ENCODE measurements at regions not wholly inside any gene's neighbourhood (a gene's known extent, or its start where the extent isn't known, plus 50 kb on each side); places are given as distances from the start of the nearest gene placed in this dataset.
"Not testable (repeated sequence)": the region's sequence is repeated elsewhere in the genome, so short reads cannot be mapped to it uniquely, and the experiment has no call there.

- no peak for DNase-seq (ENCODE audit: low read depth)
Measured at GRCh38 chr5:130955041-130955440, 210.0 kb downstream of the HINT1 start.

- DNase-seq (ENCODE audit: low read depth), result no peak
Measured at GRCh38 chr5:130954336-130954735, 210.7 kb downstream of the HINT1 start.

- DNase-seq (ENCODE audit: low read depth), result no peak
Measured at GRCh38 chr5:130939059-130939458, 226.0 kb downstream of the HINT1 start.

DNA sequence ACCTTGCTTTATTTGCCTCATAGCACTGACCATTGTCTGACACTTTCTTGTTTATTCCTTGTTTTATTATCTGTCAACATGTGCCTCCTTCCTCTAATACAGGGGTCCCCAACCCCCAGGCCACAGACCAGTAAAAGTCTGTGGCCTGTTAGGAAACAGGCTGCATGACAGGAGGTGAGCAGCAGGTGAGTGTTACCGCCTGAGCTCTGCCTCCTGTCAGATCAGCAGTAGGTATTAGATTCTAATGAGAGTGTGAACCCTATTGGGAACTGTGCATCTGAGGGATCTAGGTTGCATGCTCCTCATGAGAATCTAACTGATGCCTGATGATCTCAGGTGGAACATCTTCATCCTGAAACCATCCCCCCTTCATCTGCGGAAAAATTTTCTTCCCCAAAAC, 228.0 kb downstream of the HINT1 start:
- DNase-seq (ENCODE audit: low read depth), result no peak

DNA sequence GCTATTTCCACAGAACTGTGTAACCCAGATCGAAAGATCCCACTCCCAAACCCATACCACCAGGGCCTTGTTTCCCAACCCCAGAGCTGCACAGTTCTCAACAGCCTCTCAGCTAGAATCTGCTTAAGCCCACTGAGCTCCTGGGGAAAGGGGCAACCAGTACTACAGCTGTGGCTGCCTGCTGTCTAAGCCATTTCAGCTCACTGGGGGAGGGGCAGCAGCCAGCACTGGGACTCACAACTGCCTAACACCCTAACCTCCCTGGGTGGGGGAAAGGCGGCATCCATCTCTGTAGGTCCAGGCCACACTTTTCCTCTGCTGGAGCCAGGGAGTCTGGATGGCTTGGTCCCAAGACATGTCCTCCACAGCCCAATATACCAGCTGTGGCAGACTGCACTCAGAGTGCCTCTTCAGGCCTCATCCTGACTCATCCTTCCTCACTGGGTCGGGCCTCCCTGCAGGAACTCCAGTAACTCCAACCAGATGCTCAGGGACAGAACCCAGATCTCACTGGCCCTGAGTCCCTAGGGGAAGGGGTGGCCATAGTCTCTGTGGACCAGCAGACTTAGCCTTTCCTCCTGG, 241.4 kb downstream of the HINT1 start:
- no peak for DNase-seq (ENCODE audit: low read depth)

DNA sequence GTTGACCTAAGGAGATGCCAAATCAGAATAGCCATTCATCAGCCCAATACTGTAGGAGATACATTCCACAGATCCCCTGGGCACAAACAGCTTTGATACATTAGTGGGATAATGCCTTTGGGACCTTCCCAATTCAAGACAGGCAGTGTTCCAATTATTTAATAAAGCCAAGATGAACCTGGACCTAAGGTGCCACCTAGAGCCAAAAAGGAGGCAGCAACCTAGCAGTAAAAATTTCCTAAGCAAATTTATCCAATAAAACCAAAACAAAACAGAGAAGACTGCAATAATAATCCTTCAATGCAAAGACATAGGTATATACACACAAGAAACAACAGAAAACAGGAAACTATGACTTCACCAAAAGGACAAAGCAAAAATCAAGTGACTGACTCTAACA, 253.0 kb downstream of the HINT1 start:
- DNase-seq (ENCODE audit: low read depth), result no peak

GRCh38 chr5:130908186-130908585, 256.9 kb downstream of the HINT1 start:
- no peak for DNase-seq (ENCODE audit: low read depth)

GRCh38 chr5:130897537-130898195, 267.4 kb downstream of the HINT1 start:
- not testable (repeated sequence) for DNase-seq (ENCODE audit: low read depth)

DNA sequence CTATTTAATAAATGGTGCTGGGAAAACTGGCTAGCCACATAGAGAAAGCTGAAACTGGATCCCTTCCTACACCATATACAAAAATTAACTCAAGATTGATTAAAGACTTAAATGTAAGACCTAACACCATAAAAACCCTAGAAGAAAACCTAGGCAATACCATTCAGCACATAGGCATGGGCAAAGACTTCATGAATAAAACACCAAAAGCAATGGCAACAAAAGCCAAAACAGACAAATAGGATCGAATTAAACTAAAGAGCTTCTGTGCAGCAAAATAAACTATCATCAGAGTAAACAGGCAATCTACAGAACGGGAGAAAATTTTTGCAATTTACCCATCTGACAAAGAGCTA, 267.9 kb downstream of the HINT1 start:
- DNase-seq (ENCODE audit: low read depth), result not testable (repeated sequence)

DNA sequence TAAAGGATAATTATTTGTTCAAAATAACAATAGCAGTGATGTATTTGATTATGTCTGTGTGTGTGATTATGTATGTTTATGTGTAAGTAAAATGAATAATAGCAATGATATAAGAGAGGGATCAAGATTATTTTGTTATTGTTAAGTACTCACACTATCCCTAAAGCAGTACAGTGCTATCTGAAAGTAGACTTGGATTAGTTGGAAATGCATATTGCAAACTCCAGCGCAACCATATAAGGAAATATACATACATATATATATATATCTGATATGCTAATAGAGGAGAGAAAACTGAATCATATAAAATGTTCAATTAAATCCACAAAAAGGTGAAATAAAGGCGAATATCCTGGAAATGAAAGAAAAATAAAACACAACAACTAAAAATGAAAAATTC, 268.4 kb downstream of the HINT1 start:
- DNase-seq (ENCODE audit: low read depth), result no peak

DNA sequence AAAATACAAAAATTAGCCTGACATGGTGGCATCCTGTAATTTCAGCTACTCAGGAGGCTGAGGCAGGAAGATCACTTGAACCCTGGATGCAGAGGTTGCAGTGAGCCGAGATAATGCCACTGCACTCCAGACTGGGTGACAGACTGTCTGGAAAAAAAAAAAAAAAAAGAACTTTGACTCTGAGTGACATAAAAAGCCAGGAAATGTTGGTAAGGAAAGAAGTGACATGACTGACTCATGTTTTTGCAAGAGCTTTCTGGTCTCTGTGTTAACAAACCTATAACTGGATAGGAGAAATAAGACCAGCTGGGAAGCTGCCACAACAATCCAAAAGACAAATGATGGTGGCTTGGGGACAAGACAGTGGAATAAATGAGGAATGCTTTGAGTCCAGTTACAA, 272.1 kb downstream of the HINT1 start:
- no peak for DNase-seq (ENCODE audit: low read depth)

GRCh38 chr5:130890610-130891009, 274.4 kb downstream of the HINT1 start:
- DNase-seq (ENCODE audit: low read depth), result no peak

DNA sequence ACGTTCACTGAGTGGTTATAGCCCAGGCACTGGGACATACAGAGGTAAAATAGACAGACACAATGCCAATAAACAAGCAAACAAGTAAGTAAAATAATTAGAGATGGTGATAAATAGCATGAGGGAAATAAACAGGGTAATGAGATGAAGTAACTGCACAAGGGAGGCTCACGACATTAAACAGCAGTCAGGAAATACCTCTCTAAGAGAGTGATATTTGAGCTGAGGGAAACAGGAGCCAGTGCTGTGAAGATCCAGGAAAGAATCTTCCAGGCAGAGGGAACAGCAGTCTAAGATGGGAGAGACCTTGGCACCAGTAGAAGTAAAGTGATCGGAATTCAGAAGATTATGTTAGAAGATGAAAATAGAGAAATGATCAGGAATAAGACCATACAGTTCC, 279.4 kb downstream of the HINT1 start:
- DNase-seq (ENCODE audit: low read depth), result no peak

- no peak for DNase-seq (ENCODE audit: low read depth)
Measured at GRCh38 chr5:130885027-130885426, 280.0 kb downstream of the HINT1 start.

GRCh38 chr5:130884023-130884422, 281.0 kb downstream of the HINT1 start:
- no peak for DNase-seq (ENCODE audit: low read depth)

DNA sequence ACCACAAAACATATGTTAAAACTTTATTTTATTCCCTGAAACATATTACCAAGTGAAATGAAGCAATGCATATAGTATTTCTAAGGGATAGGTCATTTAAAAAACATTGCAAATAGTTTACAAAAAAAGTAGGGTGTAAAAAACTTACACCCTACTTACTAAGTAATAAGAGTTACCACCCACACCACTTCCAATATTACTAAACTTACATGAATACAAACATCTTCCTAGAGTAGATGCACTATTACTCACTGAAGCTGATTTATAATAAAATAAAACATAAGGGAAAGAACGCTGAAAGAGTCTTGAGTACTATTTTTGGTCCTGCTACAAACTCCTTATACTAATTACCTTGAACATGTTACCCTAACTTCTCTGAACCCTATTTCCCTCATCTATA, 289.4 kb downstream of the HINT1 start:
- DNase-seq (ENCODE audit: low read depth), result no peak

DNA sequence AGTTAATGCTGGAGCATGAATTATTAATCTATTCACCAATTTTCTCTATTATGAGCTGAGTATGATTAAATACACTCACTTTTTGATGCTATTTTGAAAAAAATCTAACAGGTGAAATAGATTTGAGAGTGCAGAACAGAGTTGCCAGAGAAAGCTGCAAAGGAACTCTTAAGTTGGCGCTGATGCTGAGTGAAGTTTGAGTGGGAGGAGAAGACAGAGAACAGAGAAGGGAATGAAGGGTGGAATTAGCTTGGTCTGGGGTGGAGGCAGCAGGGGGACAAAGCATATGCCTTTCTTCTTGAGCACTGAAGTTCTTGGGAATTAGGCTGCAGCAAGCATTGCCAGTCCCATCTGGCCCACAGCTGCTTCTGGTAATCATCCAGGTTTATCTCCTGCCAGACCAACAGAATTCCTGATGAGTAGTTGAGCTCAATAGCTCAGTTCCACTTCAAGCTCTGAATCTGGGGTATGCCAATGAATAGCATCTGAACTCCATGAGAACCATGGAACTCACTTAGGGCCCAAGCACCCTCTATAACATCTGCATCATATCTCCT, 290.1 kb downstream of the HINT1 start:
- DNase-seq (ENCODE audit: low read depth), result no peak

- no peak for DNase-seq (ENCODE audit: low read depth)
Measured at GRCh38 chr5:130871346-130872086, 293.5 kb downstream of the HINT1 start.

DNA sequence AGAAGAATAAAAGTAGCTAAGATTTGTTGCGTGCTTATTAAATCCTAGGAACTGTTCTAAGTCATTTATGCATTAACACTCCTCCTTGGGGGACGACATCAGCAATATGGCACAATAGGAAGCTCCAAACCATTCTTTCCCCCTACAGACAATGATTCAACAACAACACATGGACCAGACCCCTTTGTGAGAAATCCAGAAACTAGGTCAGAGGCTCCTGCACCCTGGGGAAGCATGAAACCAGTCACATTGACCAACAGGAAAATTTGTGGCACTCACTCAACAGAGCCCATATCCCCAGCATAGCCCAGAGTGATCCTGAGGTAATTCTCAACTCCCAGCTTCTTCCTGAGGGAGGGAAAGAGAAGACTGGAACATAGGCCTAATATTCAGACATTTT, 294.4 kb downstream of the HINT1 start:
- DNase-seq (ENCODE audit: low read depth), result no peak

DNA sequence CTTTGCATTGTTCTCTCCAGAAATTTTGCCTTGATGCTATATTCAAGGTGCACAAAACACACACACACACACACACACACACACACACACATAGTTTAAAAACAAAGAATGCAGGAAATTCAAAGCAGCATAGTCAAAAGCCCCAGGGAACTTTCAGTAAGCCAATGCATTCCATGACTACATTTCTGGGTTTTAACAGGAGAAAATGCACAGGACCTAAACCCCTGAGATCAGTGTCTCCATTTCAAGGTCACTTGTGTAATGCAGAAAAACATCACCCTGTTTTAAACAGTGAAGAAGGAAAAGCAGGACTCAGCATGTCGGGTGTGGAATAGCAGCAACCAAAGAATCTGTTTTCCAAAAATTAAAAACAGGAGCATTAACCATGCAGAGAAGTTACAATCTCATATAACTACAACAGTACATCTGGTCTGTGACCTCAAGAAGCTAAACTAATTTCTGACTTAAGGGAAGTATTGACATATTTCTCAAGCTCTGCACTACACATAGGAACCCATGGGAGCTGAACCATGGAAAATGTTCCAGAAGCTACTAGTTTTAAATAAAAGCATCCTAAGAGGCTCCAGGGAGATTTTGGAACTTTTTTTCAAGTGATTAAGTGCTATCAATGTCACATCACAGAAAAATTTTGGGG, 296.7 kb downstream of the HINT1 start:
- no peak for DNase-seq (ENCODE audit: low read depth)

- no peak for DNase-seq (ENCODE audit: low read depth)
Measured at GRCh38 chr5:130845049-130845765, 319.8 kb downstream of the HINT1 start.

Measured in Daoy (cell line).